ENCODE measurements at regions not wholly inside any gene's neighbourhood (a gene's known extent, or its start where the extent isn't known, plus 50 kb on each side); places are given as distances from the start of the nearest gene placed in this dataset.

- H3K9ac ChIP-seq (replicated peaks in 1 of 4; ENCODE audit: extremely low read depth in 1 of 4, low read depth in 3 of 4, low read length in 3 of 4) = no peak overlapping the region
- H2BK20ac ChIP-seq (ENCODE audit: low read length) = no peak overlapping the region
- no peak overlapping the region for H3K23ac ChIP-seq (ENCODE audit: insufficient read length)
- no peak overlapping the region for H2AFZ ChIP-seq (ENCODE audit: low read length)
- no peaks in the 10 kb centered on the region for H4K20me1 ChIP-seq (replicated peaks in 1 of 2; ENCODE audit: control insufficient read depth in 1 of 2, insufficient read depth in 2 of 2, low read length in 2 of 2)
- no peak overlapping the region for H3K4me2 ChIP-seq (ENCODE audit: insufficient read depth in 1 of 2, low read depth in 2 of 2, low read length in 2 of 2)
- no peaks in the 10 kb centered on the region for H3K79me1 ChIP-seq (ENCODE audit: low read depth, low read length)
- DNase-seq (ENCODE audit: low read depth in 1 of 2, low spot score in 2 of 2) = no peak
- no peak for FAIRE-seq
- H3K27me3 ChIP-seq (replicated peaks in 1 of 4; ENCODE audit: control insufficient read depth in 3 of 4, extremely low read depth in 1 of 4, insufficient read depth in 3 of 4, low read length in 3 of 4) = no peaks in the 10 kb centered on the region
- no peak overlapping the region for H2AK5ac ChIP-seq (ENCODE audit: low read depth, low read length)
- POLR2A ChIA-PET (ENCODE audit: partially characterized antibody) = no interaction called here
- H3K27ac ChIP-seq (ENCODE audit: low read depth, low read length) = no peak overlapping the region
- CTCF ChIA-PET (ENCODE audit: partially characterized antibody) = interaction anchor here (1.2 to 2.3 kb wide), 2 partner anchors 9 to 89 kb away, joined by 3 to 10 read pairs; no protein-coding TSS in a partner anchor
- H3K4me3 ChIP-seq (ENCODE audit: extremely low read depth in 1 of 4, insufficient read depth in 2 of 4, low read depth in 3 of 4, low read length in 4 of 4) = no peak overlapping the region
- H4K91ac ChIP-seq (replicated peaks; ENCODE audit: insufficient read length, low read length) = no peak overlapping the region
- no peaks in the 10 kb centered on the region for H3K79me2 ChIP-seq (ENCODE audit: control insufficient read depth in 1 of 2, insufficient read depth in 2 of 2, low read length in 2 of 2)
- H2BK5ac ChIP-seq (ENCODE audit: low read depth, low read length) = 0 out of 2 replicates have a peak overlapping the region, but pooled peaks have one; percentile 18
- no peak overlapping the region for H3K14ac ChIP-seq (ENCODE audit: insufficient read length)
- no peak overlapping the region for H4K5ac ChIP-seq (ENCODE audit: insufficient read length, low read depth, low read length)
- no peak overlapping the region; the same call in 1 of the 2 replicates for H4K8ac ChIP-seq (ENCODE audit: extremely low read depth, insufficient read depth, low read length)
- H3K4ac ChIP-seq (replicated peaks; ENCODE audit: insufficient read length, low read depth, low read length) = no peak overlapping the region
- no peak overlapping the region for H2BK12ac ChIP-seq (ENCODE audit: low read depth, low read length)
- TF ChIP-seq RBBP5 (IDR thresholded peaks at IDR 0.05; ENCODE audit: borderline replicate concordance, low read depth, low read length) (no peak), TCF12 (IDR thresholded peaks at IDR 0.05; ENCODE audit: low read depth, low read length) (no peak), SUZ12 (IDR thresholded peaks at IDR 0.05; ENCODE audit: low read length) (no peak), E2F6 (IDR thresholded peaks at IDR 0.05) (no peak), TAF7 (optimal IDR thresholded peaks at IDR 0.05; ENCODE audit: borderline replicate concordance, low read depth, low read length) (no peak), YY1 (IDR thresholded peaks at IDR 0.05; ENCODE audit: low read depth, low read length) (no peak), ATF3 (IDR thresholded peaks at IDR 0.05; ENCODE audit: insufficient read depth, low read depth, low read length) (no peak), USF2 (IDR thresholded peaks at IDR 0.05; ENCODE audit: low read length) (no peak), RXRA (IDR thresholded peaks at IDR 0.05; ENCODE audit: insufficient read depth, low read depth, low read length) (no peak), POLR2A (IDR thresholded peaks at IDR 0.05; ENCODE audit: control extremely low read depth in 1 of 2, low read depth in 2 of 2, low read length in 2 of 2) (no peak)
- peaks cover 0 to 5% (median 2%) of the 10 kb centered on the region in 4 experiments; a peak in 3 of 7 replicates for H3K4me1 ChIP-seq (replicated peaks in 1 of 4; ENCODE audit: control insufficient read depth in 3 of 4, insufficient read depth in 4 of 4, low read length in 3 of 4)
- no peaks in the 10 kb centered on the region for H3K9me3 ChIP-seq (ENCODE audit: insufficient read depth in 2 of 2, low read depth in 1 of 2, low read length in 1 of 2)
- H3K18ac ChIP-seq (ENCODE audit: extremely low read depth, low read length) = no peak overlapping the region
- no peaks in the 10 kb centered on the region for H3K36me3 ChIP-seq (ENCODE audit: control insufficient read depth in 2 of 4, insufficient read depth in 4 of 4, low read length in 3 of 4)
- H3K56ac ChIP-seq (replicated peaks; ENCODE audit: insufficient read length, low read depth, low read length) = no peak overlapping the region
- H3K23me2 ChIP-seq (ENCODE audit: low read depth, low read length) = no peaks in the 10 kb centered on the region
- H2BK15ac ChIP-seq (ENCODE audit: low read length) = peak overlapping the region; percentile 83; the same call in 1 of the 2 replicates
- H2BK120ac ChIP-seq (replicated peaks; ENCODE audit: low read depth, low read length) = no peak overlapping the region
These were observed 94.3 kb upstream of the CELF4 start for GRCh38 chr18:37659906-37660305.

Data from H1 (cell line).